ENCODE measurements at regions not wholly inside any gene's neighbourhood (a gene's known extent, or its start where the extent isn't known, plus 50 kb on each side); places are given as distances from the start of the nearest gene placed in this dataset.

- no peak overlapping the region for H3K4me3 ChIP-seq (ENCODE audit: low read depth, low read length)
- TF ChIP-seq CTCF (conservative IDR thresholded peaks at IDR 0.05; ENCODE audit: low read depth, low read length): no peak
- DNase-seq (ENCODE audit: low read depth): no peak
These were observed 384.4 kb upstream of the JARID2 start for GRCh38 chr6:14861491-14861943.

GRCh38 chr6:14862845-14863244 lies 383.0 kb upstream of the JARID2 start:
- no peak overlapping the region for H3K4me3 ChIP-seq (ENCODE audit: low read depth, low read length)
- no peak for DNase-seq (ENCODE audit: low read depth)
- TF ChIP-seq CTCF (conservative IDR thresholded peaks at IDR 0.05; ENCODE audit: low read depth, low read length): no peak

GRCh38 chr6:14863902-14864850 lies 381.7 kb upstream of the JARID2 start:
- DNase-seq (ENCODE audit: low read depth): peak; percentile 18
- H3K4me3 ChIP-seq (ENCODE audit: low read depth, low read length): no peak overlapping the region
- TF ChIP-seq CTCF (conservative IDR thresholded peaks at IDR 0.05; ENCODE audit: low read depth, low read length): peak; percentile 57

GRCh38 chr6:14865531-14866100 lies 380.3 kb upstream of the JARID2 start:
- H3K4me3 ChIP-seq (ENCODE audit: low read depth, low read length): no peak overlapping the region
- no peak for TF ChIP-seq CTCF (conservative IDR thresholded peaks at IDR 0.05; ENCODE audit: low read depth, low read length)
- no peak for DNase-seq (ENCODE audit: low read depth)

- DNase-seq (ENCODE audit: low read depth): no peak
- H3K4me3 ChIP-seq (ENCODE audit: low read depth, low read length): no peak overlapping the region
- no peak for TF ChIP-seq CTCF (conservative IDR thresholded peaks at IDR 0.05; ENCODE audit: low read depth, low read length)
These were observed 378.1 kb upstream of the JARID2 start for GRCh38 chr6:14867802-14868201.

GRCh38 chr6:14871221-14871620 lies 374.6 kb upstream of the JARID2 start:
- TF ChIP-seq CTCF (conservative IDR thresholded peaks at IDR 0.05; ENCODE audit: low read depth, low read length): no peak
- DNase-seq (ENCODE audit: low read depth): no peak
- H3K4me3 ChIP-seq (ENCODE audit: low read depth, low read length): no peak overlapping the region

Data from epithelial cell of proximal tubule (primary cell).